AG10803 (cell line): ENCODE measurements at regions not wholly inside any gene's neighbourhood (a gene's known extent, or its start where the extent isn't known, plus 50 kb on each side); places are given as distances from the start of the nearest gene placed in this dataset.

Experiments
- DNase-seq: peaks from one replicate; pipeline ENCODE4 v3.0.0; 2010; ENCODE audit warnings: low read depth
- H3K4me3 ChIP-seq: 2 replicates; pipeline ENCODE4 v1.5.1; 2011; ENCODE audit warnings: mild to moderate bottlenecking, low read length, control low read depth
- CTCF ChIP-seq: conservative IDR thresholded peaks from 2 replicates; pipeline ENCODE4 v1.5.1; 2011; ENCODE audit warnings: mild to moderate bottlenecking, low read length, control low read depth, inconsistent platforms

GRCh38 chr14:100386846-100387245, 63.7 kb downstream of the SLC25A47 start:
- no peak overlapping the region for H3K4me3 ChIP-seq
- no peak for TF ChIP-seq CTCF
- DNase-seq, result no peak

- no peak overlapping the region for H3K4me3 ChIP-seq
- no peak for DNase-seq
- no peak for TF ChIP-seq CTCF
Measured at GRCh38 chr14:100387450-100387849, 64.3 kb downstream of the SLC25A47 start.

- DNase-seq, result no peak
- no peak overlapping the region for H3K4me3 ChIP-seq
- TF ChIP-seq CTCF, result no peak
Measured at GRCh38 chr14:100388103-100389054, 65.2 kb downstream of the SLC25A47 start.

- DNase-seq, result no peak
- no peak for TF ChIP-seq CTCF
- H3K4me3 ChIP-seq, result no peak overlapping the region
Measured at GRCh38 chr14:100389497-100390104, 66.5 kb downstream of the SLC25A47 start.

GRCh38 chr14:100391173-100391572, 68.0 kb downstream of the SLC25A47 start:
- DNase-seq, result no peak
- TF ChIP-seq CTCF, result no peak
- H3K4me3 ChIP-seq, result no peak overlapping the region

GRCh38 chr14:100391724-100392123, 68.6 kb downstream of the SLC25A47 start:
- TF ChIP-seq CTCF, result no peak
- no peak overlapping the region for H3K4me3 ChIP-seq
- DNase-seq, result peak; percentile 78

- peak; percentile 44 for DNase-seq
- H3K4me3 ChIP-seq, result peak overlapping the region; percentile 8; the same call in 1 of the 2 replicates
- no peak for TF ChIP-seq CTCF
Measured at GRCh38 chr14:100392356-100392755, 69.2 kb downstream of the SLC25A47 start.
